ENCODE measurements at regions not wholly inside any gene's neighbourhood (a gene's known extent, or its start where the extent isn't known, plus 50 kb on each side); places are given as distances from the start of the nearest gene placed in this dataset.

- no peak for DNase-seq (ENCODE audit: low read depth)
- Histone ChIP-seq H3K4me3 (ENCODE audit: low read depth, low read length) (no peak overlapping the region), H3K27me3 (ENCODE audit: control insufficient read depth, insufficient read depth, low read length) (no peaks in the 10 kb centered on the region), H3K36me3 (ENCODE audit: control insufficient read depth, insufficient read depth, low read length) (no peaks in the 10 kb centered on the region)
- TF ChIP-seq, protein P1, sequence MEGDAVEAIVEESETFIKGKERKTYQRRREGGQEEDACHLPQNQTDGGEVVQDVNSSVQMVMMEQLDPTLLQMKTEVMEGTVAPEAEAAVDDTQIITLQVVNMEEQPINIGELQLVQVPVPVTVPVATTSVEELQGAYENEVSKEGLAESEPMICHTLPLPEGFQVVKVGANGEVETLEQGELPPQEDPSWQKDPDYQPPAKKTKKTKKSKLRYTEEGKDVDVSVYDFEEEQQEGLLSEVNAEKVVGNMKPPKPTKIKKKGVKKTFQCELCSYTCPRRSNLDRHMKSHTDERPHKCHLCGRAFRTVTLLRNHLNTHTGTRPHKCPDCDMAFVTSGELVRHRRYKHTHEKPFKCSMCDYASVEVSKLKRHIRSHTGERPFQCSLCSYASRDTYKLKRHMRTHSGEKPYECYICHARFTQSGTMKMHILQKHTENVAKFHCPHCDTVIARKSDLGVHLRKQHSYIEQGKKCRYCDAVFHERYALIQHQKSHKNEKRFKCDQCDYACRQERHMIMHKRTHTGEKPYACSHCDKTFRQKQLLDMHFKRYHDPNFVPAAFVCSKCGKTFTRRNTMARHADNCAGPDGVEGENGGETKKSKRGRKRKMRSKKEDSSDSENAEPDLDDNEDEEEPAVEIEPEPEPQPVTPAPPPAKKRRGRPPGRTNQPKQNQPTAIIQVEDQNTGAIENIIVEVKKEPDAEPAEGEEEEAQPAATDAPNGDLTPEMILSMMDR (IDR thresholded peaks at IDR 0.05; ENCODE audit: insufficient read depth, low read length, poor library complexity, severe bottlenecking): no peak
These were observed 1218.1 kb downstream of the FAM181B start for GRCh38 chr11:81515566-81515965.

DNA sequence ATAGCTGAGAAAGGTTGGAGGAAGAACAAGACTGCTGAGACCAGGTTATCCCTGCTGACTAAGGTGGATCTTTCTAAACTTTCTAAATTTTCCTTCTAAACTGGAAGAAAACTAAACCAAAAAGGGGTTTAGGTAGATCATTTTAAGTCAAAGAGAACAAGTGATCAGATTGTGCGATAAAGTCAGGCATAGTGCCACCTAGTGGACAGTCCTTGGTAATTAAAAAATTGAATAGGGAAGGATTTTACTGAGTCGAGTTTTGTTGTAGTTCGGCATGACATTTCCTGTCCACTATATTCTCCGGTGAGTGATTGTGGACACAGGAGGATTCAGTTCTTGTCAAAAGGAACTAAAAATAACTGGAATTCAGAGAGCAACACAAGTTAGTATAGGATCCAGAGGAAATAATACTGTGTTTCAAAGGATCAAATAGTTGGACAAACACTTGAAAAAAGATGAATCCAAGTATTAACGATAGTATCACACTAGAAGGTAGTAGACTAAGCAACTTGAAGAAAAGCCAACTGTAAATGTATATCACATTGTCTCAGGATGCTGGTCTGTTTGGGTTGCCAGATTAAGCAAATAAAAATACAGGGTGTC, 1236.4 kb downstream of the FAM181B start:
- Histone ChIP-seq H3K27me3 (ENCODE audit: control insufficient read depth, insufficient read depth, low read length) (no peaks in the 10 kb centered on the region), H3K4me3 (ENCODE audit: low read depth, low read length) (no peak overlapping the region), H3K36me3 (ENCODE audit: control insufficient read depth, insufficient read depth, low read length) (no peaks in the 10 kb centered on the region)
- DNase-seq (ENCODE audit: low read depth): no peak
- TF ChIP-seq, protein P1 (IDR thresholded peaks at IDR 0.05; ENCODE audit: insufficient read depth, low read length, poor library complexity, severe bottlenecking): peak; percentile 56

- Histone ChIP-seq H3K27me3 (ENCODE audit: control insufficient read depth, insufficient read depth, low read length) (no peaks in the 10 kb centered on the region), H3K36me3 (ENCODE audit: control insufficient read depth, insufficient read depth, low read length) (no peaks in the 10 kb centered on the region), H3K4me3 (ENCODE audit: low read depth, low read length) (no peak overlapping the region)
- TF ChIP-seq, protein P1 (IDR thresholded peaks at IDR 0.05; ENCODE audit: insufficient read depth, low read length, poor library complexity, severe bottlenecking): no peak
- DNase-seq (ENCODE audit: low read depth): no peak
These were observed 1237.1 kb downstream of the FAM181B start for GRCh38 chr11:81496601-81497000.

- no peak overlapping the region for H3K4me3 ChIP-seq (ENCODE audit: low read depth, low read length)
- TF ChIP-seq, protein P1 (IDR thresholded peaks at IDR 0.05; ENCODE audit: insufficient read depth, low read length, poor library complexity, severe bottlenecking): no peak
- H3K36me3 ChIP-seq (ENCODE audit: control insufficient read depth, insufficient read depth, low read length): no peaks in the 10 kb centered on the region
- DNase-seq (ENCODE audit: low read depth): no peak
- H3K27me3 ChIP-seq (ENCODE audit: control insufficient read depth, insufficient read depth, low read length): no peaks in the 10 kb centered on the region
These were observed 1237.9 kb downstream of the FAM181B start for GRCh38 chr11:81495699-81496292.

DNA sequence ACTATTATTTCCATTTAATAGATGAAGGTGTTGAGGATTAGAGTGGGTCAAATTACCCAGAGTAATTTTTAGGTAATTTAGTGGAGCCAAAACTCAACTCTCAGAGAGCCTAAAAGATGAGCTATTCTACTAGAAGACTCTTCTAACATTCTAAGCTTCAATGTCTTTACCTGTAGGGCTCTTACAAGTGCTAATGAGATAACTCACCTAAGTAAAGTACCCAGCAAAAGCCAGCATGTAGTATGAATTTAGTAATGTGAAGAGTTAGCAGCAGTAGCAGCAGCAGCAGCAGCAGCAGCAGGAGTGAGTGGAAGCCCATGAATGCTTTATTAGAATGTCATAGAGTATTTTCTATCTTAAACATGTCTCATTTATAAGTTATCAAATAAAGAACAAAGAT, 1239.2 kb downstream of the FAM181B start:
- no peaks in the 10 kb centered on the region for H3K36me3 ChIP-seq (ENCODE audit: control insufficient read depth, insufficient read depth, low read length)
- TF ChIP-seq, protein P1 (IDR thresholded peaks at IDR 0.05; ENCODE audit: insufficient read depth, low read length, poor library complexity, severe bottlenecking): no peak
- DNase-seq (ENCODE audit: low read depth): no peak
- H3K4me3 ChIP-seq (ENCODE audit: low read depth, low read length): no peak overlapping the region
- H3K27me3 ChIP-seq (ENCODE audit: control insufficient read depth, insufficient read depth, low read length): no peaks in the 10 kb centered on the region
